HT1080 (cell line): ENCODE measurements at regions not wholly inside any gene's neighbourhood (a gene's known extent, or its start where the extent isn't known, plus 50 kb on each side); places are given as distances from the start of the nearest gene placed in this dataset.

ENCODE experiments used
- DNase-seq: peaks from one replicate; pipeline ENCODE4 v3.0.0-alpha.2; 2015; ENCODE audit warnings: low read depth

DNA sequence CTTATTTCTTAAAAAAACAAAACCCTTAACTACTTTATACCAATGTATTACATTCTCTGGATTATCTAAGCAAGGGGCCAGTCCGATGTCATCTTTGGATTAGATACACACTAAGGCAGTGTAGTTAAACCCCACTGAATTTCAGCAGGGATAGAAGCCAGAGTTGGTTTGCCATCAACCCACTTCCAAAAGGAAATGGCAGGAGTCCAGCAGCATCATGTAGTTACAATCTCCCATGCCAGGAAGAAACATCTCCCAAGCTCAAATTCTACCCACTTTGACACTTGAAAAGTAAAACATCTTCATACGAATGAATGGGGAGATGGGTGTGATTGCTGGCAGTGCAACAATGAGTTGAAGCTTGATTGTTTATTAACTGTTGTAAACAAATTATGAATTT is 203.5 kb upstream of the PLXNC1 start:
- DNase-seq = no peak

DNA sequence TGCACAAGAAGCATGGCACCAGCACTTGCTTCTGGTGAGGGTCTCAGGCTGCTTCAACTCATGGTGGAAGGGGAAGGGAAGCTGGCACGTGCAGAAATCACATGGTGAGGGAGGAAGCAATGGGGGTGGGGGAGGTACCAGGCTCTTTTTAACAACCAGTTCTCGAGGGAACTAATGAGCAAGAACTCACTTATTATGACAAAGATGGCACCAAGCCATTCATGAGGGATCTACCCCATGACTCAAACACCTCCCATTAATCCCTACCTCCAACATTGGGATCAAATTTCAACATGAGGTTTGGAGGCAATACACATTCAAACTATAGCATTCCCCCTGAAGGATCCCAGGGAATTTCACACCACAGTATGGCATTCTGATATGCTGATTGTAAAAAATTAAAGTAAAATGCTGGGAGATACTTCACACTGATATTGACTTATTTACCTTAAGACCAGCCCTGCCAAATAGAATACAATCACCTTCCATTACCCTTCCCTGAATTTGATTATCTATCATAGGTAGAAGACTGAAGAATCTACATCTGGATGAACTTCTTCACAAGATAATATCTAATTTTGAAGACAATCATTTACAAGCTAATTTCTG is 201.7 kb upstream of the PLXNC1 start:
- DNase-seq = peak; percentile 81

DNA sequence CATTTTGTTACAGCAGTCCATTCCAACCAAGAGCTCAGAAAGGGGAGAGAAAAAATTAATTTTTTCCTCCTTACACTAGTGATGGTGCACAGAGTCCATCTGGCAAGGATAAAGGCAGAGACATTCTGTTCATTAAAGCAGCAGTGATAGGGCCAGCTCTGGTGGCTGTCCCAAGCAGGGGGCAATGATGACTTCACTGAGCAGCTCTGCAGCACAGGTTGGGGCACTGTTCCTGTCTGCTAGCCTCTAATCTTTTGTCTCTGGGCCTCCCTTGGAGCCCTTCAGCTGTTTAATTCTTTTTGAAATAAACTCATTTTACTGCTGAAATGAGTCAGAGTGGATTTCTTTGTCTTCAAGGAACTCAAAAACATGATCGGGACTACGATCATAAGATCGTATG is 200.9 kb upstream of the PLXNC1 start:
- DNase-seq = no peak

DNA sequence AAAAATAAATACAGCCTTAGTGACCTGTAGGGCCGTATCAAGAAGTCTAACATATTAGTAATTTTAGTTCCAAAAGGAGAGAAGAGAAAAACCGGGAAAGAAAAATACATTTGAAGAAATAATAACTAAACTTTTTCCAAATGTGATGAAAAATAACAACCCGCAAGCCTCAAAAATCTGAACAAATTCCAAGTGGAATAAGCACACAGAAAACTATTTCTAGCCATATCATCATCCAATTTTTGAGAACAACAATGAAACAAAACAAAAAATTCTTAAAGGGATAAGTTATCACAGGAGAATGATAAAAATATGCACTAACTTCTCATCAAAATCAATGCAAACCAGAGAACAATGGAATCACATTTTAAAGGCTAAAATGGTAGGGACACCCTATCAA is 198.1 kb upstream of the PLXNC1 start:
- no peak for DNase-seq

DNA sequence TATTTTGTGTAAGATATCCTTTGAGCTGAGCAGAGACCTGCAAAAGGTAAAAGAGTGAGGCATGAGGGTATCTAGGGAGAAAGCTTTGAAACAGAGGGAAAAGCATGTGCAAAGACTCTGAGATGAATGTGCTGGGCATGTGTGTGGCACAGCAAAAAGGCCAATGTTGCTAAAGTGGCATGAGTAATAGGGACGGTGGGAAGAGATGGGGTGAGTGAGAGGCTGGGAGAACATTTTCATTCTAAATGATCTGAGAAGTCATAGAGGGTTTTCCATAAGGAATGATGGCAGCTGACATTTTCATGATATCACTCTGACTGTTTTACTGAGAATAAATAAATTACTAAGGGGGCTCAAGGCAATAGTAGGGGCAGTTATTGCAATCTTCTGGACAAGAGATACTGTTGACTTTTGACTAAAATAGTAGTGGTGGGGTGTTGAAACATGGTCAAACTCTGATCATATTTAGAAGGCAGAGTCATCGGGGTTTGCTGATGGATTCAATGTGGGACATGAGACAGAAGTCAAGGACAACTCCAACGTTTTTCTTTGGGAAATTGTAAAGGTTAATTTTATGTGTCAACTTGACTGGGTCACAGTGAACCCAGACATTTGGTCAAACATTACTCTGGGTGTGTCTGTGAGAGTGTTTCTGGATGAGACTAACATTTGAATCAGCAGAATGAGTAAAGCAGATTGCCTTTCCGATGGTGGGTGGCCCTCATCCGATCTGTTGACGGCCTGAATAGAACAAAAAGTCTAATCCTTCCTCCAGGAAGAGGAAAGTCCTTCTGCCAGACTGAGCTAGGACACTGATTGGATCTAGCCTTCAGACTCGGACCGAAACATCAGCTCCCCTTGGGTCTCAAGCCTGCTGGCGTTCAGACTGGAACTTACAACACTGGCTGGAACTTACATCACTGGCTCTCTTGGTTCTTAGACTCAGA is 193.9 kb upstream of the PLXNC1 start:
- no peak for DNase-seq

DNA sequence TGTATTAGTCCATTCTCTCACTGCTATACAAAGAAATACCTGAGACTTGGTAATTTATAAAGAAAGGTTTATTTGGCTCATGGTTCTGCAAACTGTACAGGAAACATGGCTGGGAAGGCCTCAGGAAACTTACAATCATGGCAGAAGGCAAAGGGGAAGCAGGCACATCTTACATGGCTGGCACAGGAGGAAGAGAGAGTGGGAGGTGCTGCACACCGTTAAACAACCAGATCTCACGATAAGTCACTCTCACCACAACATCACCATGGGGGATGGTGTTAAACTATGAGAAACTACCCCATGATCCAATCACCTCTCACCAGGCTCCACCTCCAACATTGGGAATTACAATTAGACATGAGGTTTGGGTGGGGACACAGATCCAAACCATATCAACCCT is 191.8 kb upstream of the PLXNC1 start:
- DNase-seq = no peak

DNA sequence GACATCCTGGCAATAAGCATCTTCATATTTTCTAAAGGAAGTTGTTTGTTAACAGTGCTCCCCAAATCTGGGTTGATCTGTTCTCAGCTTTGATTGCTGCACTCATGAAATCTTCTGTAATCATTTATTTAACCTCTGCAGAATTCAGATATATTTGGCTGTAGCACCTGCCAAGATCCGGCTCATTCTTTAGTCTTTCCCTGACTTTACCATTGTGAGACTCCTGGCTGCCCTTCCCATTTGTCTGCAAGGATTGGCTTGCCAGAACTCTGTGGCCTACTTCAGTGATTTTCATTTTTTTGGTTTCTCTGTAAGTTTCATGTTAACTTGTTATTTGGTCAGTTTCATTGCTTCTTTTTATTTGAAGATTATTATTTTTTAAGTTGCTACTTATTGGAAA is 191.2 kb upstream of the PLXNC1 start:
- DNase-seq = no peak

DNA sequence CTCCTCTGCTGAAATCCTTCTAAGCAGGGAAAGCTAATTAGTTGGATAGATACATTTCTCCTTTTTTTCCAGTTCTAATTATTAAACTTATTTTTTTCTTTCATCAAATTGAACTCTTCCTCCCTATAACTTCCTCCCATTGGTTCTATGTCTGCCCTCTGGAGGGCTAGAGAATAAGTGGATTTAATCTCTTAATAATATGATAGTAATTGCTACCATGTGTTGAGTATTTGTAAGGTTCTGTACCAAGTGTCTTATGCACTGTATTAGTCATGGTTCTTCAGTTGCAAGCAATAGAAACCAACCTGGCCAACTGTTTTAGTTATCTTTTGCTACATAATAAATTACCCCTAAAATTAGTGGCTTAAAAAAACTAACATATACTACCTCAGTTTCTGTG is 190.5 kb upstream of the PLXNC1 start:
- DNase-seq = no peak

DNA sequence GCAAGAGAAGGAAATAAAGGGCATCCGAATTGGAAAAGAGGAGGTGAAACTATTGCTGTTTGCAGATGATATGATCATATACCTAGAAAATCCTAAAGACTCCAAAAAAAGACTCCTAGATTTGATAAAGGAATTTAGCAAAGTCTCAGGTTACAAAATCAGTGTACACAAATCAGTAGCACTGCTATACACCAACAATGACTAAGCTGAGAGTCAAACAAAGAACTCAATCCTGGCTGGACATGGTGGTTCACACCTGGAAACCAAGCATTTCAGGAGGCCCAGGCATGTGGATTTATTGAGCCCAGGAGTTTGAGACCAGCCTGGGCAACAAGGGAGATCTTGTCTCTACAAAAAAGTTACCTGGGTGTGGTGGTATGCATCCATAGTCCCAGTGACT is 188.7 kb upstream of the PLXNC1 start:
- no peak for DNase-seq

DNA sequence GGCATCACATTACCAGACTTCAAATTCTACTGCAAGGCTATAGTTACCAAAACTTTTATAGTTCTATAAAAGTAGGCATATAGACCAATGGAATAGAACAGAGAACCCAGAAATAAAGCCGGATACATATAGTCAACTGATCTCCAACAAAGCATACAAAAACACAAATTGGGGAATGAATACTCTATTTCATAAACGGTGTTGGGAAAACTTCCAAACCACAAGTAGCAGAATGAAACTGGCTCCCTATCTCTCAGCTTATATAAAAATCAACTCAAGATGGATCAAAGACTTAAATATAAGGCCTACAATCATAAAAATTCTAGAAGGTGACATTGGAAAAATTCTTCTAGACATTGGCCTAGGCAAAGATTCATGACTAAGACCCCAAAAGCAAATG is 187.9 kb upstream of the PLXNC1 start:
- DNase-seq = no peak

DNA sequence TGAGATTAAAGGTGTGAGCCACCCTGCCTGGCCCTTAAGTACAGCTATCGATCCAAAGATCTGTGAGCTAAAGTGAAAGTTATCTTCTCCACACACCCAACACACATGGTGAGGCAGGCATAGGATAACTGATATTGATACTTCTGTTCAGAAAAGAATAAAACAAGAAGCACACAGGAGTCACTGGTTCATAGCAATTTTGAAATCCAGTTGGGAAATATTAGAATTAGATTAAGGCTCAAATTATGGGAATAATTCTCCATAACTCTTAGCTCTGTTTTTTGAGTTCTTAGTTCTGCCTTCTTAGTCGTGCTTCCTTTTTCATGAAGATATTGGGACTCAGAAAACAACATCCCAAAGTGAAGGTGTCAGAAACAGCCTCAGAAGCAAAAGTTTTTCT is 186.0 kb upstream of the PLXNC1 start:
- no peak for DNase-seq

DNA sequence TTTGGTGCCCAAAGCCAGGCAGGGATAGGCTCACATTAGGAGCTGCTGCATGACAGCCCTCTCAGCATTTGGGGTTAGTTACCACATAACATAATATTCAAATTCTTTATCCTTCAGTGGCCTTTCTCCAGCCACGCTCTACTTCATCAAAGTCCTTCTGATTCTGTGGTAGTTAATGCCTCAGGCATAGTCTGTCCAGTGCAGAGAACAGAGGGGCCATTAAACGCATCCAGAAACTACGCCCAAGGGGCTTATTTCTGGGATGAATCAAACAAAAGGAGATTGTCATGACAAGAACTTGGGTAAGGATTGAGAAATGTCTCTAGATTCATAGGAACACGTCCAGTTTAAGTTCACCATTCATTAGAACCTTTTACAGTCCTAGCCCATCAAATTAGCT is 183.4 kb upstream of the PLXNC1 start:
- DNase-seq = no peak

DNA sequence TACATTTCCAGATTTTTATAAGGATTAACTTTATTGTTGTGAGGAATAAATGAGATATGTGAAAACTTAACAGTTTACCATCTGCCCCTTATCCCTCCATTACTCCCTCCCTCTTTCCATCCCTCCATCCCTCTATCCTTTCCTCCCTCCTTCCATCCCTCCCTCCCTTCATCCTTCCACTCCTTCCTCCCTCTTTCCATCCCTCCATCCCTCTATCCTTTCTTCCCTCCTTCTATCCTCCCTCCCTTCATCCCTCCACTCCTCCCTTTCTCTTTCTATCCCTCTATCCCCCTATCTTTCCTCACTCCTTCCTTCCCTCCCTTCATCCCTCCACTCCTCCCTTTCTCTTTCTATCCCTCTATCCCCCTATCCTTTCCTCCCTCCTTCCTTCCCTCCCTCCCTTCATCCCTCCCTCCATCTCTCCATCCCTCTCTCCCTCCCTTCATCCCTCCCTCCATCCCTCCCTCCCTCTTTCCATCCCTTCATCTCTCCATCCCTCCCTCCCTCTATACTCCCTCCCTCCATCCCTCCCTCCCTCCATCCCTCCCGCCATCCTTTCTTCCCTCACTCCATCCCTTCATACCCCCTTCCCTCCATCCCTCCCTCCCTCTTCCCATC is 181.8 kb upstream of the PLXNC1 start:
- DNase-seq = no peak

DNA sequence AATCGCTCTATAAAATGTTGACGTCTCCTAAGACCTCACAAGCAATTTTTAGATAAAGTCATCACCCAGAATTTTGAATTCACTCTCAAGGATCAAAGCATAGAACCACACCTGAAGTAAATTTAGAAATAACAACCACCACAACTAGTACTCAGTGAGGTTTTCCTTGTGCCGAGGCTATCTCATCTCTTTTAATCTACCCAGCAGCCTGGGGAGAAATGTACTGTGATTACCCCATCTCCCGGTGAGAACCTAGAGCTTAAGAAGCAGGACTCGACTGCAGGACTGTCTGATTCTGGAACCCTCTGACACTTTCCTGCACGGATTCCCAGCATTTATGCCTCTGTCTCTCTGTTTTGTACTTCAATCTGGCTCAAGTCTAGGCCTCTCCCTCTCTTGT is 180.9 kb upstream of the PLXNC1 start:
- DNase-seq = no peak

DNA sequence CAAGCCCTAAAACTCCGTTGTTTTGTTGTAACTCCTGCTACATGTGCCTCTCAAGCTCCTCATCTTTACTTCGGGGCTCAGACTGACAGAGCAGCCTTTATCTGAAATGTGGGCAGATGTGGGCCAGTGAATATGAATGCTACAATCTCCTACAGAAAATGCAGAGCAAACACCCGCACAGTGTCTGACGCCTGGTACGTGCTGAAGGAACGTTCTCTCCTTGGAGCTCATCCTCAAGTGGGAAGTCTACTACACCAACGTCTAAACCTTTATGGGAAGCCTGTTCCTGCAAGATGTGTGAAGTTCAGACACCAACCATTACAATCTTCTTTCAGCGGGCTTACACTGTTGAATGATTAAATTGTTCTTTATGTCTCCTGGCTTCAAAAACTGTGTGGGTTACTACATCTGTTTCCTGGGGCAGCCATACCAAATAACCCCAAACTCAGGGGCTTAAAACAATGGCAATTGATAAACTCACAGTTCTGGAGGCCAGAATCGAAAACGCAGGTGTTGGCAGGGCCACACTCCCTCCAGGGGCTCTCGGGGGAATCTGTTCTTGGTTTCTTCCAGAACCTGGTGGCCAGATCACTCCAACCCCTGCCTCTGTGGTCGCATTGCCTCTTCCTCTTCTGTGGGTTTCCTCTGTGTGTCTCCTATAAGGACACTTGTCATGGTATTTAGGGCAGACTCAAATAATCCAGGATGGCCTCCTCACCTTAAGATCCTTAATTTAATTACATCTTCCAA is 179.7 kb upstream of the PLXNC1 start:
- no peak for DNase-seq

DNA sequence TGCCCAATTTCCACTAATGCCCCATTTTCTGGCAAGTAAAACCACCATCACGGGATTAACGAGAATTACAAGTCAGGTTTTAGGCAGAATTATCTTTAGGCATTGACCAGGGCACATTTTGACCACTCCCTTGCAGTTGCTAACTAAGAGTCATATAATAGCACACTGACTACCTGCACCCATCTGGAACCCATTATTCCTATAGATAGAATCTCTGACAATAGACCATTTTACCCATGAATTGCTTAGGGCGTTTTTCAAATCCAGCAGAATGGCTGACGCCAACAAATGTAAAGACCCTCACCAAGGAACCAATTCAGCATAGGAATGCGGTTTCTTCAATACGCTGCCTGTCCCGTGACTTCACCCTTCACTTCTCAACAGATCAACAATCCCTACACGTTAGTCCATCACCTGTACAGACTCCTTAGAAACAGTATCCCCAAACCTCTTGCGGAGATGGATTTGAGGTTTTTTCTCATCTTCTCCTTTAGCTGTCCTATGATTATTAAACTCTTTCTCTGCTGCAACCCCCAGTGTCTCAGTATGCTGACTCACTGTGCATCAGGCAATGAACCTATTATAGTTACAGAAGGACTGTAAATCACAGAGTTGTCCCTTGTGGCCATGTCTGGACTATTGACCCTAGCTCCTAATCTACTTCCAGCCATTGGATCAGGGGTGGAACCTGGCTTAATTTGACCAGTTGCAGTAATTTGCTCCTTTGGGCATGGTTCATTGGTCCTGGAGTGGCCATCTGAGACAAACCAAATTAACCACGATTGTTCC is 177.3 kb upstream of the PLXNC1 start:
- DNase-seq = no peak

DNA sequence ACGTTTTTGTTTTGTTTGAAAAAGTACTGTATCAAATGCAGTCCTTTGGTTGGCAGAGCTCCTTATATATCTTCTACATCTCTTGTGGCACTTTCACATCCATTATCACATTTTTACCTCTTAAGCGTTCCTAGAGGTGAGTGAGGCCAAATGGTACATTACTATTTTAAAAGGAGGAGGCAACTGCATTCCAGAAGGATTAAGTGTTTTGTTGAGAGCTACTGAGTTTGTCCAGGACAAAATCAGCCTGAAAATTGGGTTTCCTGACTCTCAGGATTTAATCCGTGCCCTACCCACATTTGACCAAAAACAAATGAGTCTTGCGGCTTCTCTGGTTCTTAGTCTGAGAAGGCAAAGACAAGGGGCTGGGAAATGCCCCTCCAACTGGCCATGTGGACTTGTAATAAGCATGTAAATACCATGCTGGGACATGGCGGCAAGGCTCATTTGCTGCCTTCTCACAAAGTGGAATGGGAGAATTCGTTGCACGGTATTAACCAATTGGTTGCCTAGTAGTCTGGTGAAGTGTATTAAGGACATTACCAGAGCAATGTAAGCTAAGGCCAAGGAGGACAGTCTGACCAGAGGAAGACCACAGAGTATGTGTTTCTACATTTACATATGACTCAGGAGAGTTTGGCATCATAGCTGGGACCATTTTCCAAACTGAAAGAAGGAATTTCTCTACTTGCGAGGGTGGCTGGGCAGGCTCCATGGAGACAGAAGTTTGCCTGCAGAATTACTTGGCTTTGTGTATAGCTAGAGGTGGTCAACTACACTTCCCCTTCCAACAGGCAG is 175.8 kb upstream of the PLXNC1 start:
- DNase-seq = peak; percentile 24

DNA sequence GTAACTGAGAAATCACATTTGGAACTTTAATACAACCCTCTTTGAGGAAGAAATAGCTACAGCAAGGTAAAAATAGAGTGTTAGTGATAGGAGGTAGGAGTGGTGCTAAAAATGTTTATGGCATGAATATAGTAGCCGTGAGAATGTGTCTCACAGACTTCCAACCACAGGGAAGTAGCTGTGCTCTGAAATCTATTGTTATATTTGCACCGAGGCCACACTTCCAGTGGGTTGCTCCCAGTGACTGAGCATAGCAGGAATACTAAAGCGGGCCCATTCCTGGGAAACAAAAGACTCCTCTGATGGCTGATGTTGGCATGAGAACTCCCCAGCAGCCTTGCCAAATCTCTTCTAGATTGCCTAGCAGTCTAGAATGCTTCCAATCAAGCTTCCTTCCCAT is 174.1 kb upstream of the PLXNC1 start:
- DNase-seq = no peak

DNA sequence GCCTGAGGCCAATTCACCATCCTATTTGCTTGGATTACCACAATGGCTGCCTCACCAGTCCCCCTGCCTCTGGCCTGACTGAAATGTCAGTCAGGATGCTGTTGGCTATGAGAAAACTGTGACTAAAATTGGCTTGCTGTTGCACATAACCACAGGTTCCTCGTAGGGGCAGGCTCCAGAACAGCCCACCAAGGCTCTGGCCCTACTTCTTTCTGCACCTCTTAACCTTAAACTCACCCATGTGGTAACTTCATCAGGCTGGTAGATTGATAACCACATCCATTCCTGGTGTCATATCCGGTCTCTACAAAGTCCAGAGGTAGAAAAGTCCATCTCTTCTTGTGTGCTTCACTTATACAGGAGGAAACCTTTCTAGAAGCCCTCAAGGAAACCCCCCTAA is 172.4 kb upstream of the PLXNC1 start:
- no peak for DNase-seq

DNA sequence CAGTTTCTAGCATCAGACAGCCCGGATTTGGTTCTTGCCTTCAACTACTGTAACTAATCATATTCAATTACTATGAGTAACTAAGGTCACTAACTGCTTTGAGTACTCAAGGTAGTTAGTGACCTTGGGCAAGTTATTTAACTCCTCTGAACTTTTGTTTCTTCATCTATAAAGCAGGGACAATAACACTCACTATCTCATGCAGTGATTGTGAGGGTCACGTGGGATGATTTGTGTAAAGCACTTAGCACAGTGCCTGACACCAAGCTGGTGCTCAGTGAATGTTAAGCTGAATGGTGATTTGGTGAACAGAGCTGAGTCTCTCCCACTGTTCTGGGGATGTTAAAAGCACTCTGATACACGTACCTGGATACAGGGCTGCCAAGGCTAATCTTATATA is 171.3 kb upstream of the PLXNC1 start:
- DNase-seq = no peak
